ENCODE measurements at regions not wholly inside any gene's neighbourhood (a gene's known extent, or its start where the extent isn't known, plus 50 kb on each side); places are given as distances from the start of the nearest gene placed in this dataset.

DNA sequence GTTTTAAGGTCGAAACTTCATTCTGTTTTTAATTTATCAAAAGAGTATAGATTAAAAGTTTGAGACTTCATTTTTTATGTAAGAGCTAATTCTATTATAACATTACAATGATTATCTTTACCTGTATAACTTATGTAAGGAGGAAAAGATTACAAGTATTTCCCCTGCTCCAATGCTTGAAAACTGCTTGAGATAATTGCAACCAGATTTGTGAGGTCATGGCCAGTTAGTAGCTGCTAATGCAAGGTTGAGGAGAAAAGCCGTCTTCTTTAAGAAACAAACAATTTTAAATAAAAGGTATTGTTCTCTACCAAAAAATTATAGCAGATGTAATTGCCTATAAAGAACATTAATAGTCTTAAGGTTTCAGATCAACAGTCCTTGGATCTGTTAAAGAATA lies 208.3 kb upstream of the UBE2E2 start:
- H3K27ac ChIP-seq (ENCODE audit: low read depth, low read length) = no peak overlapping the region
- no peaks in the 10 kb centered on the region for H3K4me1 ChIP-seq (ENCODE audit: insufficient read depth, low read length)
- TF ChIP-seq, protein P1, sequence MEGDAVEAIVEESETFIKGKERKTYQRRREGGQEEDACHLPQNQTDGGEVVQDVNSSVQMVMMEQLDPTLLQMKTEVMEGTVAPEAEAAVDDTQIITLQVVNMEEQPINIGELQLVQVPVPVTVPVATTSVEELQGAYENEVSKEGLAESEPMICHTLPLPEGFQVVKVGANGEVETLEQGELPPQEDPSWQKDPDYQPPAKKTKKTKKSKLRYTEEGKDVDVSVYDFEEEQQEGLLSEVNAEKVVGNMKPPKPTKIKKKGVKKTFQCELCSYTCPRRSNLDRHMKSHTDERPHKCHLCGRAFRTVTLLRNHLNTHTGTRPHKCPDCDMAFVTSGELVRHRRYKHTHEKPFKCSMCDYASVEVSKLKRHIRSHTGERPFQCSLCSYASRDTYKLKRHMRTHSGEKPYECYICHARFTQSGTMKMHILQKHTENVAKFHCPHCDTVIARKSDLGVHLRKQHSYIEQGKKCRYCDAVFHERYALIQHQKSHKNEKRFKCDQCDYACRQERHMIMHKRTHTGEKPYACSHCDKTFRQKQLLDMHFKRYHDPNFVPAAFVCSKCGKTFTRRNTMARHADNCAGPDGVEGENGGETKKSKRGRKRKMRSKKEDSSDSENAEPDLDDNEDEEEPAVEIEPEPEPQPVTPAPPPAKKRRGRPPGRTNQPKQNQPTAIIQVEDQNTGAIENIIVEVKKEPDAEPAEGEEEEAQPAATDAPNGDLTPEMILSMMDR (IDR thresholded peaks at IDR 0.05; ENCODE audit: extremely low read depth, low read depth, low read length) = no peak
- no peaks in the 10 kb centered on the region for H3K27me3 ChIP-seq (ENCODE audit: insufficient read depth, low read length)
- H3K9me3 ChIP-seq (ENCODE audit: low read depth, low read length) = no peaks in the 10 kb centered on the region
- H4K20me1 ChIP-seq (ENCODE audit: insufficient read depth, low read length) = no peaks in the 10 kb centered on the region
- H3K36me3 ChIP-seq (ENCODE audit: insufficient read depth, low read length) = no peaks in the 10 kb centered on the region
- H2AFZ ChIP-seq (ENCODE audit: low read length) = no peak overlapping the region
- H3K4me3 ChIP-seq (ENCODE audit: insufficient read depth, low read length) = no peak overlapping the region
- H3K4me2 ChIP-seq (ENCODE audit: insufficient read depth, low read length) = no peak overlapping the region
- H3K79me2 ChIP-seq (ENCODE audit: insufficient read depth, low read length) = no peaks in the 10 kb centered on the region
- DNase-seq (ENCODE audit: insufficient read length, low spot score, missing footprints) = no peak

DNA sequence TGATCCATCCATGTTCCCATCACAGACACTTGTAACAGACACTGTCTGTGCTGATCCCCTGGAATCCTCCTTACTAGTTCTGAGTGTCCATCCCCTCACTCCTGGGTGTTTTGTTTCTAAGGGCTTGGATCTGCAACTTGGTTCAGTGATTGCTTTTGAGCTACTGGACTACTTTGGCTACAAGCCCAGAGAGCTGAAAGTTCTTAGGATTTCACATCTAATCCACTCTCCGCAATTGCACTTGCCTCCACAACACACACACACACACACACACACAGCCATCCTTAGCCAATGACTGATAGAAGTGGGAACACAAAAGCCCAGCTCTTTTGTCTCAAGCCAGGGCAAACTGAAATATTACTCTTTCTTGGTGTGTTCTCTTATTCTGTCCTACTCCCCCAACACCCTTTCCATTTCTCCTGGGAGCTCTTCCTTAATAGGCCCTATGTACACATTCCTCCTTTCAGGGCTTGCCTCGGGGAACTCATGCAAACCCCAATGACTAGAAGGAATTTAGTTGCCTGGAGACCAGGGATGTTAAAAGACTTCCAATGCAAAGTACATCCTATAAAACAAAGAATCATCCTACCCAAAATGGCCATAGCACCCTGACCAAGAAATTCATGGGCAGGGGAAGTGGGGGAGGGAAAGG lies 206.1 kb upstream of the UBE2E2 start:
- H2AFZ ChIP-seq (ENCODE audit: low read length) = no peak overlapping the region
- no peak for DNase-seq (ENCODE audit: insufficient read length, low spot score, missing footprints)
- H4K20me1 ChIP-seq (ENCODE audit: insufficient read depth, low read length) = no peaks in the 10 kb centered on the region
- no peaks in the 10 kb centered on the region for H3K36me3 ChIP-seq (ENCODE audit: insufficient read depth, low read length)
- no peak overlapping the region for H3K4me3 ChIP-seq (ENCODE audit: insufficient read depth, low read length)
- H3K4me2 ChIP-seq (ENCODE audit: insufficient read depth, low read length) = no peak overlapping the region
- no peaks in the 10 kb centered on the region for H3K79me2 ChIP-seq (ENCODE audit: insufficient read depth, low read length)
- TF ChIP-seq, protein P1 (IDR thresholded peaks at IDR 0.05; ENCODE audit: extremely low read depth, low read depth, low read length) = no peak
- no peaks in the 10 kb centered on the region for H3K27me3 ChIP-seq (ENCODE audit: insufficient read depth, low read length)
- H3K4me1 ChIP-seq (ENCODE audit: insufficient read depth, low read length) = no peaks in the 10 kb centered on the region
- no peaks in the 10 kb centered on the region for H3K9me3 ChIP-seq (ENCODE audit: low read depth, low read length)
- H3K27ac ChIP-seq (ENCODE audit: low read depth, low read length) = no peak overlapping the region

DNA sequence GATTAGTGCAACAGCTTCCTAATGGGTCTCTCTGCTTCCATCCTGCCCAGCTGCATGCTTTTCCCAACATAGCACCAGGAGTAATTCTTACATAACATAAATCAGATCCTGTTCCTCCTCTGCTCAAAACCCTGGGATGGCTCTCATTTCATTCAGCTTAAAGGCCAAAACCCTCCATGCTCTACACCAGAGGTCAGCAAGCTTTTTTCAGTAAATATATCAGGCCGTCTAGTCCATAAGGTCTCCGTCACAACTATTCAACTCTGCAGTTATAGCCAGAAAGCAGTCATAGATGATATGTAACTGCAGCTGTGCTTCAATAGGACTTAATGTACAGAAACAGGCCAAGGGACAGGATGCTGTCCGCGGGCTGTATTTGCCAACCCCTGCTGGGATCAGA lies 202.8 kb upstream of the UBE2E2 start:
- no peak overlapping the region for H3K4me2 ChIP-seq (ENCODE audit: insufficient read depth, low read length)
- H3K4me1 ChIP-seq (ENCODE audit: insufficient read depth, low read length) = peaks cover 8% of the 10 kb centered on the region
- H3K4me3 ChIP-seq (ENCODE audit: insufficient read depth, low read length) = no peak overlapping the region
- TF ChIP-seq, protein P1 (IDR thresholded peaks at IDR 0.05; ENCODE audit: extremely low read depth, low read depth, low read length) = no peak
- no peak overlapping the region for H2AFZ ChIP-seq (ENCODE audit: low read length)
- H4K20me1 ChIP-seq (ENCODE audit: insufficient read depth, low read length) = no peaks in the 10 kb centered on the region
- H3K27ac ChIP-seq (ENCODE audit: low read depth, low read length) = no peak overlapping the region
- no peaks in the 10 kb centered on the region for H3K79me2 ChIP-seq (ENCODE audit: insufficient read depth, low read length)
- no peak for DNase-seq (ENCODE audit: insufficient read length, low spot score, missing footprints)
- no peaks in the 10 kb centered on the region for H3K27me3 ChIP-seq (ENCODE audit: insufficient read depth, low read length)
- no peaks in the 10 kb centered on the region for H3K36me3 ChIP-seq (ENCODE audit: insufficient read depth, low read length)
- no peaks in the 10 kb centered on the region for H3K9me3 ChIP-seq (ENCODE audit: low read depth, low read length)

DNA sequence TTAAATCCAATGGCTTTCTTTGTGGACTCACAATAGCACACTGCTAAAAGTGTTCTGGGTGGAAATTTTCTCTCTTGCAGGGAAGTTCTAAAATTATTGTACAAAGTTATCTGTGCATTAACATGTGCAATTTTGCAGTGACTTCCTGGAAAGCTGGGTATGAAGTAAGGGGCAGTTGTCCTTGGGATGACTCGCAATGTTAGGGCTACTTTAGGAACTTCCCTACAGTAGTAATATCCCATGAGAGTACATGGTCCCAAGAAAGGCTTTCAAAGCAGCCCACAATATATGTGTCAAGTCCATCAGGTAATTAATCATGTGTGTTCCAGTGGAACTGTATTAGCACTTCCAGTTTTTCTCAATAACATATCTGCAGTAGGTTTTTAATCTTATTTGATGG lies 201.0 kb upstream of the UBE2E2 start:
- Histone ChIP-seq H3K4me3 (ENCODE audit: insufficient read depth, low read length) (no peak overlapping the region), H3K27ac (ENCODE audit: low read depth, low read length) (no peak overlapping the region), H3K4me2 (ENCODE audit: insufficient read depth, low read length) (no peak overlapping the region), H3K36me3 (ENCODE audit: insufficient read depth, low read length) (no peaks in the 10 kb centered on the region), H3K9me3 (ENCODE audit: low read depth, low read length) (no peaks in the 10 kb centered on the region), H3K79me2 (ENCODE audit: insufficient read depth, low read length) (no peaks in the 10 kb centered on the region), H2AFZ (ENCODE audit: low read length) (no peak overlapping the region), H3K4me1 (ENCODE audit: insufficient read depth, low read length) (peaks cover 10% of the 10 kb centered on the region), H3K27me3 (ENCODE audit: insufficient read depth, low read length) (no peaks in the 10 kb centered on the region), H4K20me1 (ENCODE audit: insufficient read depth, low read length) (no peaks in the 10 kb centered on the region)
- no peak for DNase-seq (ENCODE audit: insufficient read length, low spot score, missing footprints)
- TF ChIP-seq, protein P1 (IDR thresholded peaks at IDR 0.05; ENCODE audit: extremely low read depth, low read depth, low read length) = no peak
